ENCODE measurements at regions not wholly inside any gene's neighbourhood (a gene's known extent, or its start where the extent isn't known, plus 50 kb on each side); places are given as distances from the start of the nearest gene placed in this dataset.

GRCh38 chr2:185202381-185202780 is 536.2 kb upstream of the FSIP2 start:
- DNase-seq, result no peak
- H3K9me2 ChIP-seq, result no peaks in the 10 kb centered on the region
- H3K4me1 ChIP-seq (ENCODE audit: control insufficient read depth in 1 of 2, insufficient read depth in 2 of 2, low read depth in 1 of 2, low read length in 1 of 2), result no peaks in the 10 kb centered on the region; a peak in 2 of 4 replicates
- WGBS (ENCODE audit: low lambda C conversion rate), result 28% methylated on average over 2 of the region's 2 CpGs
- ChIA-PET POLR2A (no interaction called here), CTCF (no interaction called here)
- TF ChIP-seq NRF1 (IDR thresholded peaks at IDR 0.05; ENCODE audit: low read depth, low read length) (no peak), RAD21 (IDR thresholded peaks at IDR 0.05; ENCODE audit: low read length) (no peak)
- H2AFZ ChIP-seq (ENCODE audit: low read depth), result no peak overlapping the region
- no peak overlapping the region; a peak in 1 of 4 replicates for H3K27ac ChIP-seq (ENCODE audit: low read depth in 2 of 2, low read length in 1 of 2)
- no peaks in the 10 kb centered on the region for H3K36me3 ChIP-seq (replicated peaks in 1 of 2; ENCODE audit: control insufficient read depth in 1 of 2, insufficient read depth in 2 of 2, low read length in 1 of 2)
- H3K27me3 ChIP-seq (ENCODE audit: insufficient read depth), result no peaks in the 10 kb centered on the region
- H3K9me3 ChIP-seq, result no peaks in the 10 kb centered on the region
- H3K79me2 ChIP-seq (ENCODE audit: insufficient read depth), result no peaks in the 10 kb centered on the region
- no peaks in the 10 kb centered on the region for H3F3A ChIP-seq (replicated peaks; ENCODE audit: insufficient read depth)
- H4K20me1 ChIP-seq (ENCODE audit: insufficient read depth), result no peaks in the 10 kb centered on the region
- H3K9ac ChIP-seq, result no peak overlapping the region
- H3K4me3 ChIP-seq (ENCODE audit: low read depth in 2 of 2, low read length in 1 of 2), result no peak overlapping the region
- no peak overlapping the region for H3K4me2 ChIP-seq

DNA sequence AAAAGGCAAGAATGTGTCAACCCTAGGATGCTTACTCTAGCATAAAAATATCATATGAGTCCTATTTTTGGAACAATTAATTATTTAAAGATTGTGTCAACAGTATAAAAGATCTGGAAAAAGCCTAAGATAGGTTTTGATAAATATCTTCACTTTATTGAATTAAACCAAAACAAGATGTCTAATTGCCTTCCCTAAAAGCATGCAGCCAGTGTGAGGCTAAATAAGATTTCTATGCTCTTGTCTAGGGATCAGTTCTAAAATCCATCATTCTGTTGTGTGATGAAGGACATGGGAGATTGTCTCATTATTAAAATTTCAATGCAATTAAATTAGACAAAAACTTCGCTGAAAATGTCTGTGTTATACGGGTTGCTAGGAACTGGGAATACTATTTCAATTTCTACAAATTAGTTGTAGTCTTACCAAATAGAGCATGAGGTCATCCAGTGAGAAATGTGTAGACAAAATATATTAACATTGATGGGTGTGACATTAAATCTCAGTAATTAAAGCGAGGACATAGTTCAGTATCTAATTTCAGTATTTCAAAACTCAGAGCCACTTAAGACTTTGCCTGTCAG is 535.6 kb upstream of the FSIP2 start:
- Histone ChIP-seq H2AFZ (ENCODE audit: low read depth) (no peak overlapping the region), H3K9ac (no peak overlapping the region), H3K27ac (ENCODE audit: low read depth in 2 of 2, low read length in 1 of 2) (no peak overlapping the region; a peak in 1 of 4 replicates), H4K20me1 (ENCODE audit: insufficient read depth) (no peaks in the 10 kb centered on the region), H3K36me3 (replicated peaks in 1 of 2; ENCODE audit: control insufficient read depth in 1 of 2, insufficient read depth in 2 of 2, low read length in 1 of 2) (no peaks in the 10 kb centered on the region), H3K27me3 (ENCODE audit: insufficient read depth) (no peaks in the 10 kb centered on the region), H3K4me1 (ENCODE audit: control insufficient read depth in 1 of 2, insufficient read depth in 2 of 2, low read depth in 1 of 2, low read length in 1 of 2) (no peaks in the 10 kb centered on the region; a peak in 2 of 4 replicates), H3K9me3 (no peaks in the 10 kb centered on the region), H3F3A (replicated peaks; ENCODE audit: insufficient read depth) (no peaks in the 10 kb centered on the region), H3K4me2 (no peak overlapping the region), H3K79me2 (ENCODE audit: insufficient read depth) (no peaks in the 10 kb centered on the region), H3K9me2 (no peaks in the 10 kb centered on the region), H3K4me3 (ENCODE audit: low read depth in 2 of 2, low read length in 1 of 2) (no peak overlapping the region)
- DNase-seq, result no peak
- POLR2A ChIA-PET, result no interaction called here
- CTCF ChIA-PET, result no interaction called here
- TF ChIP-seq RFX5 (IDR thresholded peaks at IDR 0.05; ENCODE audit: low read length) (no peak), EP300 (IDR thresholded peaks at IDR 0.05; ENCODE audit: borderline replicate concordance in 1 of 2, low read depth in 1 of 2, low read length in 1 of 2) (peak in 1 of 2 experiments; percentile 53; a peak in 2 of 4 replicates), MXI1 (IDR thresholded peaks at IDR 0.05; ENCODE audit: low read depth, low read length) (no peak), RCOR1 (IDR thresholded peaks at IDR 0.05; ENCODE audit: low read length) (peak; percentile 79), SIN3A (IDR thresholded peaks at IDR 0.05; ENCODE audit: borderline replicate concordance, low read depth, low read length) (no peak), MEF2A (IDR thresholded peaks at IDR 0.05; ENCODE audit: borderline replicate concordance, low read depth) (no peak), TAF1 (IDR thresholded peaks at IDR 0.05; ENCODE audit: borderline replicate concordance, low read depth, low read length) (no peak), TCF12 (IDR thresholded peaks at IDR 0.05) (peak; percentile 10; the same call in 1 of the 2 replicates), TEAD4 (IDR thresholded peaks at IDR 0.05; ENCODE audit: borderline replicate concordance, insufficient read depth) (0 out of 2 replicates have a peak, but pooled peaks have one; percentile 16), GATA2 (CRISPR knock-in tag; IDR thresholded peaks at IDR 0.05) (peak; percentile 54; the same call in 1 of the 2 replicates)
- WGBS (ENCODE audit: low lambda C conversion rate), result 22% methylated on average over 3 of the region's 3 CpGs

DNA sequence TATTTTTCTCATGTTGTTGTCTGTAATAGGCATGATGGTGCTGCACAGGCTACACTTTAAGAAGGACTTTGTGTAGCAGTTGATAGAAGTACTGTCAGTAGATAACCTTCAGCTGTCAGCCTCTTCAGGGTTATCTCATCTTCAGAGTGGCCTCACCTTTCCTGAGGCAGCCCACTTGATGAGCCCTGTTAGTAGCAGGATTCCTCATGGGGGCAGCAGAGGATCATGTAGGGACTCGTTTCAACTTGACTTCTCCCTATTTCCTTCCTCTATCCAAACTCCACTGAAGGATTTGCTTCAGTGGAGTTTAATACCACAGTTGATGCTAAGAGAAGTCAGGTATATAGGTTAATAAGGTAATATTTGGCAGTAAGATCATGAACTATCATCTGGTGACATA is 530.3 kb upstream of the FSIP2 start:
- no peak overlapping the region for H3K9ac ChIP-seq
- no peaks in the 10 kb centered on the region; a peak in 1 of 4 replicates for H3K4me1 ChIP-seq (ENCODE audit: control insufficient read depth in 1 of 2, insufficient read depth in 2 of 2, low read depth in 1 of 2, low read length in 1 of 2)
- H3K79me2 ChIP-seq (ENCODE audit: insufficient read depth), result no peaks in the 10 kb centered on the region
- H3K9me2 ChIP-seq, result no peaks in the 10 kb centered on the region
- CTCF ChIA-PET, result interaction anchor here (0.6 to 1.7 kb wide), 5 partner anchors 12 to 1252 kb away, joined by 3 to 6 read pairs (median 4); no protein-coding TSS in a partner anchor
- H3K4me2 ChIP-seq, result no peak overlapping the region
- no peak overlapping the region for H2AFZ ChIP-seq (ENCODE audit: low read depth)
- H3K27me3 ChIP-seq (ENCODE audit: insufficient read depth), result no peaks in the 10 kb centered on the region
- no peaks in the 10 kb centered on the region for H3F3A ChIP-seq (replicated peaks; ENCODE audit: insufficient read depth)
- no peaks in the 10 kb centered on the region for H4K20me1 ChIP-seq (ENCODE audit: insufficient read depth)
- POLR2A ChIA-PET, result no interaction called here
- H3K36me3 ChIP-seq (replicated peaks in 1 of 2; ENCODE audit: control insufficient read depth in 1 of 2, insufficient read depth in 2 of 2, low read length in 1 of 2), result no peaks in the 10 kb centered on the region
- H3K27ac ChIP-seq (ENCODE audit: low read depth in 2 of 2, low read length in 1 of 2), result no peak overlapping the region
- no peaks in the 10 kb centered on the region for H3K9me3 ChIP-seq
- TF ChIP-seq SMC3 (IDR thresholded peaks at IDR 0.05; ENCODE audit: low read depth, low read length), result peak; percentile 45; the same call in 1 of the 2 replicates
- no peak for TF ChIP-seq FOXJ3 (CRISPR knock-in tag; IDR thresholded peaks at IDR 0.05)
- TF ChIP-seq CHD2 (IDR thresholded peaks at IDR 0.05; ENCODE audit: low read length, partially characterized antibody), result no peak
- TF ChIP-seq, protein P1, sequence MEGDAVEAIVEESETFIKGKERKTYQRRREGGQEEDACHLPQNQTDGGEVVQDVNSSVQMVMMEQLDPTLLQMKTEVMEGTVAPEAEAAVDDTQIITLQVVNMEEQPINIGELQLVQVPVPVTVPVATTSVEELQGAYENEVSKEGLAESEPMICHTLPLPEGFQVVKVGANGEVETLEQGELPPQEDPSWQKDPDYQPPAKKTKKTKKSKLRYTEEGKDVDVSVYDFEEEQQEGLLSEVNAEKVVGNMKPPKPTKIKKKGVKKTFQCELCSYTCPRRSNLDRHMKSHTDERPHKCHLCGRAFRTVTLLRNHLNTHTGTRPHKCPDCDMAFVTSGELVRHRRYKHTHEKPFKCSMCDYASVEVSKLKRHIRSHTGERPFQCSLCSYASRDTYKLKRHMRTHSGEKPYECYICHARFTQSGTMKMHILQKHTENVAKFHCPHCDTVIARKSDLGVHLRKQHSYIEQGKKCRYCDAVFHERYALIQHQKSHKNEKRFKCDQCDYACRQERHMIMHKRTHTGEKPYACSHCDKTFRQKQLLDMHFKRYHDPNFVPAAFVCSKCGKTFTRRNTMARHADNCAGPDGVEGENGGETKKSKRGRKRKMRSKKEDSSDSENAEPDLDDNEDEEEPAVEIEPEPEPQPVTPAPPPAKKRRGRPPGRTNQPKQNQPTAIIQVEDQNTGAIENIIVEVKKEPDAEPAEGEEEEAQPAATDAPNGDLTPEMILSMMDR (IDR thresholded peaks at IDR 0.05), result peak; percentile 57
- TF ChIP-seq RAD21 (IDR thresholded peaks at IDR 0.05; ENCODE audit: low read length), result peak; percentile 78
- H3K4me3 ChIP-seq (ENCODE audit: low read depth in 2 of 2, low read length in 1 of 2), result no peak overlapping the region; a peak in 1 of 4 replicates
- peak; percentile 21 for DNase-seq
- 9% methylated on average over 1 of the region's 1 CpG for WGBS (ENCODE audit: low lambda C conversion rate)
